SU-DHL-6 (cell line): ENCODE measurements at regions not wholly inside any gene's neighbourhood (a gene's known extent, or its start where the extent isn't known, plus 50 kb on each side); places are given as distances from the start of the nearest gene placed in this dataset.

Source experiments
- H2AFZ ChIP-seq: fragments of 200-600 bp; sonication (generic); 2 replicates; pipeline ENCODE4 v1.6.1; 2014; ENCODE audit warnings: low read depth, mild to moderate bottlenecking, moderate library complexity, mixed read lengths, antibody characterized with exemption, low read length; ENCODE audit not compliant: severe bottlenecking
- H3F3A ChIP-seq: fragments of 200-600 bp; shearing (Covaris generic); 2 replicates; pipeline ENCODE4 v1.6.0; 2016; ENCODE audit warnings: antibody characterized with exemption, mild to moderate bottlenecking; ENCODE audit not compliant: insufficient read depth
- H3K27ac ChIP-seq: fragments of 200-600 bp; sonication (generic); 2 replicates; pipeline ENCODE4 v1.5.1; 2016; ENCODE audit warnings: low read depth, mild to moderate bottlenecking, low read length, moderate library complexity, mixed read lengths
- H3K27me3 ChIP-seq: fragments of 200-600 bp; sonication (generic), shearing (Covaris generic); 2 replicates; pipeline ENCODE4 v1.6.0; 2014; ENCODE audit warnings: mild to moderate bottlenecking, low read length
- H3K36me3 ChIP-seq: fragments of 200-600 bp; sonication (generic); 2 replicates; pipeline ENCODE4 v1.6.1; 2014; ENCODE audit warnings: mild to moderate bottlenecking, low read length, mixed read lengths
- H3K4me2 ChIP-seq: fragments of 300-600, 200-600 bp; shearing (Covaris generic), sonication (generic); 2 replicates; pipeline ENCODE4 v1.6.0; 2014; ENCODE audit warnings: low read length, low read depth, mild to moderate bottlenecking; ENCODE audit not compliant: poor library complexity, severe bottlenecking
- H3K4me3 ChIP-seq: fragments of 200-600 bp; sonication (generic); 2 replicates; pipeline ENCODE4 v1.5.1; 2014; ENCODE audit warnings: antibody characterized with exemption, low read length, mild to moderate bottlenecking, mixed read lengths; ENCODE audit not compliant: insufficient read depth, poor library complexity, severe bottlenecking
- H3K79me2 ChIP-seq: fragments of 200-600 bp; sonication (generic); 2 replicates; pipeline ENCODE4 v1.6.1; 2014; ENCODE audit warnings: mild to moderate bottlenecking, low read length, moderate library complexity; ENCODE audit not compliant: insufficient read depth
- H3K9ac ChIP-seq: fragments of 200-600 bp; sonication (generic); 2 replicates; pipeline ENCODE4 v1.7.0; 2014; ENCODE audit warnings: mild to moderate bottlenecking, low read length
- H3K9me2 ChIP-seq: fragments of 200-600 bp; sonication (generic); replicated peaks from 2 replicates; pipeline ENCODE4 v1.6.1; 2014; ENCODE audit warnings: low read length; ENCODE audit not compliant: insufficient read depth
- H3K9me3 ChIP-seq: fragments of 200-600 bp; sonication (generic); 2 replicates; pipeline ENCODE4 v1.6.1; 2014; ENCODE audit warnings: low read length, mixed read lengths; ENCODE audit not compliant: insufficient read depth
- H4K20me1 ChIP-seq: fragments of 200-600 bp; sonication (generic); 2 replicates; pipeline ENCODE4 v1.6.1; 2014; ENCODE audit warnings: low read depth, mild to moderate bottlenecking, antibody characterized with exemption, low read length, moderate library complexity, mixed read lengths
- EZH2phosphoT487 ChIP-seq: fragments of 200-600 bp; sonication (generic), shearing (Covaris generic); conservative IDR thresholded peaks from 2 replicates; pipeline ENCODE4 v1.6.1; 2018; ENCODE audit warnings: mild to moderate bottlenecking, antibody characterized with exemption, low read length, moderate library complexity, mixed read lengths
- TF ChIP-seq, protein P1 (sequence below): fragments of 200-600 bp; sonication (generic); IDR thresholded peaks from one replicate; pipeline ENCODE4 v1.5.1; 2017; ENCODE audit warnings: antibody characterized with exemption, mild to moderate bottlenecking, low read length, moderate library complexity; ENCODE audit not compliant: insufficient read depth, poor library complexity, severe bottlenecking

DNA sequence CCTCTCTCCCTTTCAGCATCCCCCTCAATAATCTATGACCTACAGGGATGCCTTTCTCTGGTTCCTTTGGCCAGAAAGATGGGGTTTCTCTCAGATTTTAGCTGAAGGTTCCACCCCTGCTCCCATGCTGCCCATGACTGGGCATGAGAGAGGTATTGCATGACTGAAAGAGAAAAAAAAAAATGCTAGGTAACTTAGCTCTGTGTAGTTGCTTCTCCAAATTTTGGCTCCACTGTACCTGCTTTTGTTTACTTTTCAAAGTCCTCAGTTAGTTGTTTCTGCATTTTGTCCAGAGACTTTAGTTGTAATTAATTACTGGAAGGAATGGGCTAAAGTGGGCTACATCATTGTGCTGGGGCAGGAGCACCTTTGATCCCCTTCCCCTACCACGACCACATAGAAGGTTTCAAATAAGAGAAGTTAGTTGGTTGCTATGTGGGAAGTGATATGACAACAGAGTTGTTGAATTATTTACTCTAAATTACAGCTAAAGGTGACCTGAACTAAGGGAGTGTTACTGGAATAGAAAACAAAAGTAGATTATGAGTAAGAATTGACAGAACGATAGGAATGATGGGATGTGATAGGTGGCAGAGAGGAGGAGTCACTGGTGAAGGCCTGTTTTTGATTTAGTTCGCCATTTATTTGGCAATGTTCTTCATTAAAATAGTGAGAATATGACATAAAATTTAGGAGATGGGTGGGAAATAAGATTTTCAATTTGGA is 605.4 kb upstream of the NR2F2 start:
- no peaks in the 10 kb centered on the region for H3F3A ChIP-seq
- H3K4me3 ChIP-seq = no peak overlapping the region
- no peaks in the 10 kb centered on the region for H4K20me1 ChIP-seq
- H3K27ac ChIP-seq = no peak overlapping the region
- H3K9ac ChIP-seq = no peak overlapping the region
- H3K4me2 ChIP-seq = no peak overlapping the region
- H3K36me3 ChIP-seq = no peaks in the 10 kb centered on the region
- no peaks in the 10 kb centered on the region for H3K9me2 ChIP-seq
- no peaks in the 10 kb centered on the region for H3K79me2 ChIP-seq
- H2AFZ ChIP-seq = no peak overlapping the region
- no peaks in the 10 kb centered on the region for H3K9me3 ChIP-seq
- TF ChIP-seq, protein P1, sequence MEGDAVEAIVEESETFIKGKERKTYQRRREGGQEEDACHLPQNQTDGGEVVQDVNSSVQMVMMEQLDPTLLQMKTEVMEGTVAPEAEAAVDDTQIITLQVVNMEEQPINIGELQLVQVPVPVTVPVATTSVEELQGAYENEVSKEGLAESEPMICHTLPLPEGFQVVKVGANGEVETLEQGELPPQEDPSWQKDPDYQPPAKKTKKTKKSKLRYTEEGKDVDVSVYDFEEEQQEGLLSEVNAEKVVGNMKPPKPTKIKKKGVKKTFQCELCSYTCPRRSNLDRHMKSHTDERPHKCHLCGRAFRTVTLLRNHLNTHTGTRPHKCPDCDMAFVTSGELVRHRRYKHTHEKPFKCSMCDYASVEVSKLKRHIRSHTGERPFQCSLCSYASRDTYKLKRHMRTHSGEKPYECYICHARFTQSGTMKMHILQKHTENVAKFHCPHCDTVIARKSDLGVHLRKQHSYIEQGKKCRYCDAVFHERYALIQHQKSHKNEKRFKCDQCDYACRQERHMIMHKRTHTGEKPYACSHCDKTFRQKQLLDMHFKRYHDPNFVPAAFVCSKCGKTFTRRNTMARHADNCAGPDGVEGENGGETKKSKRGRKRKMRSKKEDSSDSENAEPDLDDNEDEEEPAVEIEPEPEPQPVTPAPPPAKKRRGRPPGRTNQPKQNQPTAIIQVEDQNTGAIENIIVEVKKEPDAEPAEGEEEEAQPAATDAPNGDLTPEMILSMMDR = no peak
- TF ChIP-seq EZH2phosphoT487 = no peak
- H3K27me3 ChIP-seq = no peaks in the 10 kb centered on the region

DNA sequence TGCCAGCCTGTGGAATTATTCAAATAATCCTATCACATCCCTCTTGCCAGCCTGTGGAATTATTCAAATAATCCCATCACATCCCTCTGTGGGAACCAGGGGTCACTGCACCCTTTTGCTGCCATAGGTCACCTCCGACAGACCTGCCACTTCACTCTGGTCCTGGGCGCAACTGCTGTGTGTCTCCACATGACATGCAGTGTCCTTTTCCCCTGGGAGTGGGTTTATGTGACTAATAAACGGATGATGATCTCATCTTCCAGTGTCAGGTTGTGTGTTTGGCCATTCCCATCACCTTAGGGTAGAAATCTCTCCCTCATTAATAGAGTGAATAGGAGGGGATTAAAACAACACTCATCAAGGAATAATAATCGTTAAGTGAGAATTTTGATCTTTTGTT is 603.6 kb upstream of the NR2F2 start:
- Histone ChIP-seq H3K79me2 (no peaks in the 10 kb centered on the region), H3K4me3 (no peak overlapping the region), H3K9me2 (no peaks in the 10 kb centered on the region), H3F3A (no peaks in the 10 kb centered on the region), H3K9ac (no peak overlapping the region), H3K27ac (no peak overlapping the region), H4K20me1 (no peaks in the 10 kb centered on the region), H3K27me3 (no peaks in the 10 kb centered on the region), H3K4me2 (no peak overlapping the region), H2AFZ (no peak overlapping the region), H3K9me3 (no peaks in the 10 kb centered on the region), H3K36me3 (no peaks in the 10 kb centered on the region)
- TF ChIP-seq, protein P1 = no peak
- TF ChIP-seq EZH2phosphoT487 = no peak

DNA sequence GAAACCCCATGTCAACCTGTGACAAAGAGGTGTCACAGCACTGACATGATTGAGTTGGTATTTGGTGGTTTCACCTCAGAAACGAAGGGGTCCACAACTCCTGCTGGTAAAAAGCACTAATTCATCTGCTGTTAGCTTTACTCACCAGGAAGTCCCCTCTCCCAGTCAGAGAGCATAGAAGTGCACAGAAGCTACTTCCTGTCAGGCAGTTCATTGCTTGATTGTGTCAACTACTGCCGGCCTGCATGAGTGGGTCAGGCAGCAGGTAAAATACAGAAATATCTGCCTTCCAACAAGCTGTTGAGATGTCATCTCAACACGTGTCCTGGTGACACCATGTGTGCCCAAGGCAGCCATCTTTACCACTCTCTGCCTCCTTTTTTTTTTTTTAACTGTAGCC is 596.6 kb upstream of the NR2F2 start:
- Histone ChIP-seq H3F3A (no peaks in the 10 kb centered on the region), H3K36me3 (no peaks in the 10 kb centered on the region), H3K79me2 (no peaks in the 10 kb centered on the region), H4K20me1 (no peaks in the 10 kb centered on the region), H3K27ac (no peak overlapping the region), H3K9me2 (no peaks in the 10 kb centered on the region), H2AFZ (no peak overlapping the region), H3K9ac (no peak overlapping the region), H3K27me3 (no peaks in the 10 kb centered on the region), H3K4me2 (no peak overlapping the region), H3K4me3 (no peak overlapping the region), H3K9me3 (no peaks in the 10 kb centered on the region)
- TF ChIP-seq, protein P1 = no peak
- TF ChIP-seq EZH2phosphoT487 = no peak
